ENCODE measurements at regions not wholly inside any gene's neighbourhood (a gene's known extent, or its start where the extent isn't known, plus 50 kb on each side); places are given as distances from the start of the nearest gene placed in this dataset.

- TF ChIP-seq CTCF (IDR thresholded peaks at IDR 0.05; ENCODE audit: low read length) (no peak), EZH2 (optimal IDR thresholded peaks at IDR 0.05; ENCODE audit: low read depth, low read length) (no peak)
Measured at GRCh38 chrX:35150642-35151239, 208.1 kb downstream of the FAM47B start.
